Endothelial cell of umbilical vein (primary cell): ENCODE measurements at regions not wholly inside any gene's neighbourhood (a gene's known extent, or its start where the extent isn't known, plus 50 kb on each side); places are given as distances from the start of the nearest gene placed in this dataset.

Experiments
- BruUV-seq: library from RNA; stranded (reverse); fragments of 400-500 nt; replicated peaks from 2 replicates; lab custom pipeline; 2021; lab: Mats Ljungman, UMichigan
- CTCF ChIA-PET: fragments of 300-600, 350-600 bp; sonication (Branson Sonifier 250); formaldehyde crosslinking; loops from one replicate; lab custom pipeline; 2021; ENCODE audit warnings: antibody characterized with exemption, inconsistent platforms; lab: Charles Lee
- POLR2A ChIA-PET: fragments of 300-600, 350-600 bp; sonication (Branson Sonifier 250); formaldehyde crosslinking; loops from one replicate; lab custom pipeline; 2021; ENCODE audit warnings: antibody characterized with exemption, inconsistent platforms; lab: Charles Lee
- DNase-seq: peaks from one replicate; pipeline ENCODE4 v3.0.0-alpha.2; 2011; ENCODE audit warnings: low read depth, low spot score
- FAIRE-seq: peaks from 2 replicates; lab custom pipeline; 2011; peaks lifted over from hg19 to GRCh38; lab: Jason Lieb, UNC
- H2AFZ ChIP-seq: 2 replicates; pipeline ENCODE4 v1.6.0; 2012; ENCODE audit warnings: low read depth, low read length, control low read depth, inconsistent platforms
- H3K27ac ChIP-seq: 2 replicates; pipeline ENCODE4 v1.5.1; 2011; ENCODE audit warnings: low read depth, mild to moderate bottlenecking, control low read depth, low read length, moderate library complexity; ENCODE audit not compliant: insufficient read depth
- H3K27me3 ChIP-seq, 2 experiments: 2 replicates each; pipeline versions ENCODE4 v1.6.0 to v1.6.1; 2011; ENCODE audit warnings: low read length in 2 of 2, mixed read lengths in 1 of 2; ENCODE audit not compliant: control insufficient read depth in 2 of 2, insufficient read depth in 2 of 2
- H3K36me3 ChIP-seq, 2 experiments: 2 replicates in 1 of 2; 3 replicates in 1 of 2; pipeline ENCODE4 v1.5.1; 2011; ENCODE audit warnings: low read length in 2 of 2, mild to moderate bottlenecking in 1 of 2, moderate library complexity in 1 of 2; ENCODE audit not compliant: control insufficient read depth in 2 of 2, insufficient read depth in 2 of 2; ENCODE audit errors: extremely low read depth in 1 of 2
- H3K4me1 ChIP-seq: 3 replicates; pipeline ENCODE4 v1.5.1; 2011; ENCODE audit warnings: mild to moderate bottlenecking, low read length; ENCODE audit not compliant: control insufficient read depth, insufficient read depth; ENCODE audit errors: extremely low read depth
- H3K4me2 ChIP-seq: 2 replicates; pipeline ENCODE4 v1.6.1; 2011; ENCODE audit warnings: low read length, control low read depth, mixed read lengths; ENCODE audit not compliant: insufficient read depth
- H3K4me3 ChIP-seq, 3 experiments: fragments of 200-600 bp in 1 of 3; sonication (generic), shearing (Covaris generic) in 1 of 3; replicated peaks in 1 of 3; 2 replicates each; pipeline ENCODE4 v1.5.1; 2011 to 2016; ENCODE audit warnings: control low read depth in 3 of 3, low read length in 3 of 3, mild to moderate bottlenecking in 2 of 3, inconsistent platforms in 1 of 3, low read depth in 1 of 3, moderate library complexity in 1 of 3; ENCODE audit not compliant: insufficient read depth in 1 of 3
- H3K79me2 ChIP-seq: 2 replicates; pipeline ENCODE4 v1.6.0; 2012; ENCODE audit warnings: low read length, inconsistent platforms; ENCODE audit not compliant: control insufficient read depth, insufficient read depth
- H3K9ac ChIP-seq: replicated peaks from 2 replicates; pipeline ENCODE3; 2011; ENCODE audit warnings: low read length, control low read depth; ENCODE audit not compliant: insufficient read depth; ENCODE audit errors: extremely low read depth
- H3K9me1 ChIP-seq: replicated peaks from 3 replicates; pipeline ENCODE4 v1.6.0; 2011; ENCODE audit warnings: mild to moderate bottlenecking, low read length; ENCODE audit not compliant: control insufficient read depth, insufficient read depth; ENCODE audit errors: extremely low read depth
- H3K9me3 ChIP-seq: replicated peaks from 2 replicates; pipeline ENCODE4 v1.5.1; 2012; ENCODE audit warnings: low read length, inconsistent platforms; ENCODE audit not compliant: control insufficient read depth, insufficient read depth
- H4K20me1 ChIP-seq: replicated peaks from 2 replicates; pipeline ENCODE3; 2011; ENCODE audit warnings: mild to moderate bottlenecking, low read length; ENCODE audit not compliant: control insufficient read depth, insufficient read depth; ENCODE audit errors: extremely low read depth
- CTCF ChIP-seq, 2 donors: IDR thresholded peaks; 1 replicate in 1 of 2; 2 replicates in 1 of 2; pipeline ENCODE4 v1.5.1; 2011; ENCODE audit warnings: low read length in 2 of 2, mild to moderate bottlenecking in 2 of 2, moderate library complexity in 2 of 2, control low read depth in 1 of 2, inconsistent platforms in 1 of 2, low read depth in 1 of 2; ENCODE audit not compliant: insufficient read depth in 1 of 2; ENCODE audit errors: extremely low read depth in 1 of 2
- EZH2 ChIP-seq: IDR thresholded peaks from 2 replicates; pipeline ENCODE4 v1.6.1; 2012; ENCODE audit warnings: borderline replicate concordance, low read depth, mild to moderate bottlenecking, moderate library complexity, low read length, inconsistent platforms; ENCODE audit not compliant: severe bottlenecking
- FOS ChIP-seq: IDR thresholded peaks from 2 replicates; pipeline ENCODE4 v1.6.1; 2011; ENCODE audit warnings: mild to moderate bottlenecking, low read length, moderate library complexity, borderline replicate concordance; ENCODE audit not compliant: insufficient read depth
- GATA2 ChIP-seq: IDR thresholded peaks from 2 replicates; pipeline ENCODE4 v1.7.0; 2011; ENCODE audit warnings: low read depth, mild to moderate bottlenecking, moderate library complexity, mixed read lengths, low read length; ENCODE audit not compliant: insufficient read length, insufficient read depth
- JUN ChIP-seq: IDR thresholded peaks from 2 replicates; pipeline ENCODE4 v1.6.1; 2011; ENCODE audit warnings: borderline replicate concordance, low read depth; ENCODE audit not compliant: insufficient read length, insufficient read depth
- MYC ChIP-seq: IDR thresholded peaks from one replicate; pipeline ENCODE4 v1.6.1; 2011; ENCODE audit warnings: mild to moderate bottlenecking, low read depth, low read length
- POLR2A ChIP-seq: IDR thresholded peaks from 2 replicates; pipeline ENCODE4 v1.6.1; 2012; ENCODE audit warnings: low read depth, mild to moderate bottlenecking, control low read depth, low read length
- POLR2AphosphoS5 ChIP-seq: IDR thresholded peaks from 2 replicates; pipeline ENCODE4 v1.6.1; 2012; ENCODE audit warnings: low read depth, mild to moderate bottlenecking, control low read depth, low read length, moderate library complexity; ENCODE audit not compliant: insufficient read depth
- dilution Hi-C: fragments of 300-500 bp; cut with MboI; formaldehyde crosslinking; loops from one replicate; pipeline ENCODE4 v1.15.0; 2019; ENCODE audit warnings: low sequenced_read_pairs; ENCODE audit not compliant: extremely low pct_ligation_motif_present
- intact Hi-C: fragments of 100-400 bp; cut with micrococcal nuclease; formaldehyde crosslinking; loops from one replicate; pipeline ENCODE4 v1.10.0; 2022
- TF ChIP-seq, protein P1 (sequence below): IDR thresholded peaks from 2 replicates; pipeline ENCODE4 v1.6.1; 2011; ENCODE audit not compliant: insufficient read depth, insufficient read length

GRCh38 chr1:69123486-69123885 lies 444.2 kb upstream of the LRRC7 start:
- dilution Hi-C loops (no loop called here), intact Hi-C loops (no loop called here)

More at GRCh38 chr1:69123486-69123885, 444.2 kb upstream of the LRRC7 start:
- no peaks in the 10 kb centered on the region for H3K4me1 ChIP-seq
- H2AFZ ChIP-seq = no peak overlapping the region
- no peak overlapping the region for H3K4me2 ChIP-seq
- FAIRE-seq (no peak), DNase-seq (no peak)
- BruUV-seq = no TSS peak
- ChIA-PET POLR2A (no interaction called here), CTCF (no interaction called here)
- H3K27me3 ChIP-seq = no peaks in the 10 kb centered on the region
- H3K9me3 ChIP-seq = no peaks in the 10 kb centered on the region
- no peak overlapping the region for H3K27ac ChIP-seq
- no peaks in the 10 kb centered on the region for H3K36me3 ChIP-seq
- no peaks in the 10 kb centered on the region for H3K79me2 ChIP-seq
- TF ChIP-seq CTCF (IDR thresholded peaks at IDR 0.05; ENCODE audit: extremely low read depth in 1 of 2, insufficient read depth in 1 of 2, low read depth in 1 of 2, low read length in 2 of 2) (no peak), POLR2AphosphoS5 (no peak), EZH2 (no peak), POLR2A (no peak), MYC (no peak), FOS (no peak), GATA2 (no peak), JUN (no peak)
- TF ChIP-seq, protein P1, sequence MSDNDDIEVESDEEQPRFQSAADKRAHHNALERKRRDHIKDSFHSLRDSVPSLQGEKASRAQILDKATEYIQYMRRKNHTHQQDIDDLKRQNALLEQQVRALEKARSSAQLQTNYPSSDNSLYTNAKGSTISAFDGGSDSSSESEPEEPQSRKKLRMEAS = no peak
- no peak overlapping the region for H3K9ac ChIP-seq
- H3K9me1 ChIP-seq = no peaks in the 10 kb centered on the region
- no peaks in the 10 kb centered on the region for H4K20me1 ChIP-seq
- no peak overlapping the region for H3K4me3 ChIP-seq
